Right renal cortex interstitium (tissue), 3 donors: ENCODE measurements at regions not wholly inside any gene's neighbourhood (a gene's known extent, or its start where the extent isn't known, plus 50 kb on each side); places are given as distances from the start of the nearest gene placed in this dataset.

Source experiments
- DNase-seq, 3 donors: peaks; one replicate each; pipeline ENCODE4 v3.0.0-alpha.2; 2013; ENCODE audit warnings: low read depth in 3 of 3, low spot score in 2 of 3

DNA sequence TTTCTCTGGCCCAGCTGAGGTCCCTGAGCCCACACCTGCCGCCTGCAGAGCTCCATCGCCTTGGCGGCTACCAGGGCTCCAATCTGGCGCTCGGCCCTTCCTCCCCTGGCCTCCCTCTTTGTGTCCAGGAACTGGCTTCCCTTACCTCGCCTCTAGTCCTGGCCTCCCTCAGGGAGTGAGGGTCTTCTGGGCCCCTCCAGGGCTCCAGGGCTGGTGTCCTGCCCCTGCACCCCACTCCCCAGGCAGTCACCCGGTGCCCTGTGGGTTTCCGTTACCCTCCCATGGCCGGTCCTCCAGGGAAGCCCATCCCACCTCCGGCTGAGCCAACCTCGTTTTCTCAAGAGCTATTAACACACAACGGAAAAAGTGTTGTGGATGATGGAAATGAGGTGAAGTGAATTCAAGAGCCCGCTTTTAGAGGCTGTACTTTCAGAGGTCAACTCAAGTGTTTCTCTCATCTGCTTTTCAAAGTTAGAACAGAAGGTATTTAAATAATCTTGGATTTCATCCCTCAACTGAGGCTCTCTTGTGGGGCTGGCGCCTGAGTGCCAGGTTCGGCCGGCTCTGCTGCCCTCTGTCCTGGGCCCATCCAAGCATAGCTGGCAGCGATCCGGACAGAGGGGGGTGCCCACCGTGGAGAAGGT lies 131.9 kb downstream of the ASB1 start:
- DNase-seq = no peak

DNA sequence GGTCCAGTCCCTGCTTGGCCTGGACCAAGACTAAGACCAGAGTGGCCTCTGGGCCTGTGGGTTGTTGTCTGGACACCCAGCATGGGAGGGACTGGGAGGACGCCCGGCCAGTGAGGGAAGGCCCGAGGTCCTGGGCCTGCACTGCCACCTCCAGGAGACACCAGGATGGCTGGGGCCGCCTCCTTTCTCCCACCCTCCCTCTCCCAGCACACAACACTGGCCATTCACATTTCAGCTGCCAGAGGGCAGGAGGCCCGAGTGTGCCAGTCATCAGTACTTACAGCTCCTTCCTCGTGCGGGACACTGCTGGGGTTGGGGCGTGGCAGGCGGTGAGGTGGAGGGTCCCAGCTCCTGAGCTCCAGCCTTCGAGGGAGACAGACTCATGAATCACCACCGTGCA lies 133.5 kb downstream of the ASB1 start:
- DNase-seq = no peak

DNA sequence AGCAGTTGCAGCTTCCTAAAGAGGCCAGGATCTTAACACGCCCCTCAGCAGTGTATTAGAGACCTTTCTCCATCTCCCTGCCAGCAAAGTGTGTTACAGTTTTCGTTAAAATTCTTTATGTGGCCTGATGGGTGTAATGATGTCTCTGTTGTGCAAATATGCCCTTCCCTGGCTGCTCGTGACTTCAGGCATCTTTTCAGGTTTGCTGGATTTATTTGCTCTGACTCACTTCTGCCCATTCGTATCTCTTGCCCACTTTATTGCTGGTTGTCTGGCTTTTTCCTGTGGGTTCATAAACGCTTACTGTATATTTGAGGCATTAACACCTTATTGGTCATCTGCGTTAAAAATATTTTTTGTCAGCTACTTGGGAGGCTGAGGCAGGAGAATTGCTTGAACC lies 134.5 kb downstream of the ASB1 start:
- DNase-seq = no peak

DNA sequence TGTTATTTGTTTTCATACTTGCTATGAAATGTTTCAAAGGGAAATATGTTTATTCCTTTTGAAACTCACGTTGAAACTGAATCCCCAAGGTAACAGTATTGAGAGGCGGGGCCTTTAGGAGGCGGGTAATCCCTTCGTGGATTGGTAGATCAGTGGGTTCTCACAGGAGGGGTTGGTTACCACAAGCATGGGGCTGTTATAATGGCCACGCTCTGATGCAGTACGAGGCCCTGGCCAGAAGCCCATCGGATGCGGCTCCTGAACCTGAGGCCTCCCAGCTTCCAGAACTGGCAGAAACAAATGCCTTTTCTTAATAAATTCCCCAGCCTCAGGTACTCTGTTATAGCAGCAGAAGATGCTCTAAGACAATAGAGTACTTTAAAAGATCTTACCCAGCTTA lies 135.7 kb downstream of the ASB1 start:
- DNase-seq = no peak

DNA sequence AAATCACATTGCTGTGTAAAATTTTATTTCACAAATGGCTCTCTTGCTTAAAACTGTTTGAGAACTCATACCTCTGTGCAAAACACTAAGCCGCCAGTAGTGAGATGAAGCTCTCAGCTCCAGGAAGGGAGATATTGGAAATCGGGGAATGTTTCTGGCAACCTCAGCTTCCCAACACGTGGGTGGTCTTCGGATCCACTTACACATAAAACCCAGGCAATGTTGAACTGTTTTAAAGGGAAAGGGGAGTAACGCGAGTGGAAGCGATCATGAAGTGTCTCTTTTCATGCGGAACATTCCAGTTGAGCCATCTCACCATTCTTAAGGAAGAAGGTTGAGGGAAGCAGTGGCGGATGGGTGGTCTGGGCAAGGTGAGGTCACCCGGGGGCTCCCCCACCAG lies 136.8 kb downstream of the ASB1 start:
- DNase-seq = no peak

DNA sequence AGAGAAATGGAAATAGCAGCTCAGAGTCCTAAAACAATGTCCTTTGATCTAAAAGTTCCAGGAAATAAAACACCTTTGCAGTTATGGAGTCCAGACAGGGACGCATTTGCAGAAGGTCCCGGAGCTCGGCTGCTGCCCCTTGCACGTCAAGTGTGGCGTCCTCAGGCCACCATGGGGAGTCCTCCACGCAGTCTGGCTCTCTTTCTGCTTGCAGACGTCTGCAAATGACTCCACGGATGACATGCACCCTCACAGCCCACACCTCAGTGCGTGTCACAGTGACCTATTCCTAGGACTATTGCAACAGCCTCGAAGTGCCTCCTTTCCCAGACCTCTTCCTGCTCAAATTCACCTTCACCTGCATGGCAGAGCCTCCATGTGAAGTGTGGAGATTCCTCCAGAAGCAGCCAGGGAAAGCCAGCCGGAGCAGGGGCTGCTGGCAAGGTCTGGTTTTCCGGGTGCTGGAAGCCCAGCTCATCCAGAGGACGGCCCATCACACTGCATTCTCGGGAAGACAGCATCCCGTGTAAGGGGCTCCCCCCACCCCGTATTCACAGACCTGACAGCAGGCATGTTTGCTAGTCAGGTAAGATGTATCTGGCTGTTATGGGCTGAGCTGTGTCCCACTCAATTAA lies 137.7 kb downstream of the ASB1 start:
- no peak for DNase-seq

DNA sequence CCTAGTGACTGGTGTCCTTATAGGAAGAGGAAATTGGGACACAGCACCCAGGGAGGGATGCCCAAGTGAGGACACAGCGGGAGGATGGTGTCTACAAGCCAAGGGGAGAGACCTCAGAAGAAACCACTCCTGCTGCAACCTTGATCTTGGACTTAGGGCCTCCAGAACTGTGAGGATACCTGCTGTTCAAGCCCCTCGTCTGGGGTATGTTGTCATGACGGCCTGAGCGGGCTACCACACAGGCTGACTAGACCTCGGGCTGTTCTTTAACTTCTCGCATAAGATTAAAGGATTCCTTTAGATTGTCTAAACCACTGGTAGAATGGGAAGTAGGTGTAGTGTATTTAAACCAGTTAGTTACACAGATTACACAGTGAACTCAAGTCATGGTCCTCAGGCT lies 138.3 kb downstream of the ASB1 start:
- no peak for DNase-seq

DNA sequence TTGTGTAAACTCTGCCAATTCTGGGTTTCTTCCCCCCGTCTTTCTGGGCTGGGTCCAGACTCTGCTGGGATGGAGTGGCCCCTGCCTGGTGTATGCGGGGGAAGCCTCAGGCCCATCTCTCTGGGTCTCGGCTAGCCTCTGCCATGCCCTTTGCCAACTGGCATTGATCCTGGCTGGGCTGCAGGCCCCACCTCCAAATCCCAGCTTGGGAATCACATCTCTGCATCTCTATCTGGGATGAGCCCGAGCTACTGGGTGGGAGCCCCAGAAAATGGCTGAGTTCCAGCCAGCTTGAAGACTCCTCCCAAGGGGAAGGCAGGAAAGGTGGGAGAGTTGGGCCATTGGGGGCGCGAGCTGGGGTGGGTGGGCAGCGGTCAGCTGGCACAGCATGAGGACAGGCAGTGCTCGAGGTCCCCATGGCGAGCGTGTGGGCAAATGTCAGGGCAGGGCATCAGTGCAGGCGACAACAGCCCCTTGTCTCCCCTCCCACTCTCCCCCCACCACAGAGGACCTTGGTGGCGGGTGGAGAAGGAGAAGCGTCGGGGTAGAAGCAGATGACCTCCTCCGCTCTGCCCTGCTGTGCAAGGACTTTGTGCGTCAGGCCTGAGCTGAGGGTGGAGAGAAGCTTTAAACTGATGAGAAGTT lies 139.4 kb downstream of the ASB1 start:
- DNase-seq = no peak

DNA sequence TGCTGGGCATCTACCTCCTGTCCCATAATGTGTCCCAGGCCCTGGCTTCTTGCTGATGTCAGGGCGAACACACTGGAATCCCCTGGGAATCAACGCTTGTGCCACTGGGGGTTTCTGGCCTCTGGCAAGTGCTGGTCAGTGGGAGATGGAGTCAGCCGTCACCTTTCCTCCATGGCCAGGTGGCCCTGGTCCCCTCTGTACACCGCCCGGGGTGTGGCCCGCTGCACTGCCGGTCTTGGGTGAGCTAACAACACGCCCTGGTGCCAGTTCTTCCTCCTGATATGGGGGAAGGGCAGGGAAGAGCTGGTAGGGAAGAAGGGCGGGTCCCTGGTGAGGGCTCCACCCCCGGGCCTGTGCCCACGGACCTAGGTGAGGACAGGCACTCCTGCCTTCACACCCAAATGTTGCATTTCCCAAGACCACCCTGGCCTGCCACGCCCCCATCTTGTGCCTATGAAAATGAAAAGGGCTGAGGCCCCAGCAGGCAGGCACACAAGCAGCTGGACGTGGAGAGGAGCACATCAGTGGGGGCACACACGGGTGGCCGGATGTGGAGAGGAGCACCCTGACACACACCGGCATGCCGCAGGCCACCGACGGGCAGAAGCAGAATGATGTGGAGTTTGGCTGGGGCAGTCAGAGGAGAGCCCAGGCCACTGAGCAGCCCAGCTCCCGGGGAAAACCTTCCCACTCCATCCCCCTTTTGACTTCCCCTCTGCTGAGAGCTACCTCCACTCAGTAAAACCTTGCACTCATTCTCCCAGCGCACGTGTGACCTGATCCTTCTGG lies 140.5 kb downstream of the ASB1 start:
- DNase-seq = no peak

DNA sequence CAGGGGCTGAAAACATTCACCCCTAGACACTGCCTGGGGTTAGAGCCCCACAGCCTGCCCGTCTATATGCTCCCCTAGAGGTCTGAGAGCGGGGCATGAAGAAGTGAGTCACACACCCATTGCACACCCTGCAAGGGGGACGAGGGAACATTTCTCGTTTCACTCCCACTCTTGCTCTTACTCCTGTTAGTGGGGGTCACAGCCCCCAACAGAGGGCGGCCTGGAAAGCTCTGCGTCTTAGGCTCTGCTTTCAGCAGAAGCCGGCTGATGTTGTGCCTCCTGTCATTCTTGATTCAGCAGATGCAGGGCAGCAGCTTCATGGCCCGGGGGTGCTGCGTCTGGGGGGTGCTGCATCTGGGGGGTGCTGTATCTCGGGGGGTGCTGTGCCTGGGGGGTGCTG lies 141.3 kb downstream of the ASB1 start:
- no peak for DNase-seq

DNA sequence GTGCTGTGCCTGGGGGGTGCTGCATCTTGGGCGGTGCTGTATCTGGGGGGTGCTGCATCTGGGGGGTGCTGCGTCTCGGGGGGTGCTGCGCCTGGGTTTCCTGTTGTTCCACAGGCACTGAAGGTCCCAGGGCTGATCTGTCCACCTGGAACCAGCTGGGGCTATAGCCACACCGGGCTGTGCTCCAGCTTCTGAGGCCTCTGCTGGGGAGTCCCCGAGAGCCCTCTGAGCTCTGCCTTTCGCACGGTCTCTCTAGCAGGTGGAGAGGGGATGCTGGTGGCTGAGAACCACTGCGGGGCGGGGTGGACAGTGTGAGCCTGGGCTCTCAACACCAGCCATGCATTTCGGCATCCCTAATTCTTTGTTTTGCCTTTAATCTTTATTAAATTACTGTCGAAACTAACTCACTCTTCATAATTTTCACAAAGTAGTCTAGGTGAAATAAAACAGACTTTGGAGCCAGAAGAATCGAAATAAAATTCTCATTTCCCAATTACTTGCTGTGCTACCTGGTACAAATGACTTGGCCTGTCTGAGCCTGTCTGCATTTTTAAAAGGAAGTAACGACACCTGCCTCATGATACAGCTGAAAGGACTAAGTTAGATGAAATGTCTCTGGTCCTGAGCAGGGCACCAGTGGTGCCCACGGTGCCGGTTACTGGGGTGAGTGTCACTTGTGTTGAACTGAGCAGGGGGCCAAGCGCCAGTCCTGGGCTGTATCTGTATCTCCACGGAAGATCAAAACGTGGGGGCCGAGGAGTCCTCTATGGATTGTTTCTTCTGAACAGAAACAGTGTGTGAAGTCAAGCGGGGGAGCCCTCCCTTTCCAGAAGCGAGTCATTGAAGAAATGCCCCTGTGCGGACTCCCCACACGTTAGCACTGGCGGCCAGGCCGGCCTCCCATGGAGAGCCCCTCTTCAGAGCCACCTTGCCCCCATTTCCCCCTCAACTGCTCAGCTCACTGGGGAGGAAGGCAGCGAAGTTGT lies 142.0 kb downstream of the ASB1 start:
- DNase-seq = no peak

DNA sequence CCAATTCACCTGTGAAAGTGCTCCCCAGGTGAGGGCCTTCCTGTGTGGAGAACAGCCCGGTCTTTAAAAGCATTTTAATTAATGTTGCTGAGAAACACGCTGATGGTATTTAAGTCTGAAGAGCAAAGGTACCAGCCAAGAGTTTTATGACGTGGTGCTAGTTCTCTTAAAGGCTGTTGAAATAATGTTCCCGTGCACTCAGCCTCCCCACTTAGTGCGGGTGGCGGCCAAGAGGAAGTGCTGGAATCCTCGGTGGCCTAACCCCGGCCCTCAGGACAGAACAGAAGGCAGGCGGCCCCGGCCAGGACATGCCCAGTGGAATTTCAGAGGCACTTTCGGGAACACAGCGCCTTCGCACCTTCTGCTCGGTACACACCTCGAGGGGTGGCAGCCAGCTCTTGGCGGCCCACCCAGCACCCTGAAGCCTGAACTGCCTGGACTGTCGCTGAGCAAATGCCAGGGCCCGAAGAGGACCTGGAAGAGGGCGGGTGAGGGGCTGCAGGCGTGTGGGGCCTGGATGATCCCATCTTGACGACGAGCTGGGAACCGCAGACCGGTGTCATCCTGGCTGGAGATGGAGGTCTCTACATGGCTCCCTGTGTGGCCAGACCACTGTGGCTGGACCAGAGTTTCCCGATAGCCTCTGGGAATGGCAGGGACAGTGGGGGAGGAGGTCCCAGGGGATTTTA lies 142.9 kb downstream of the ASB1 start:
- DNase-seq = no peak

DNA sequence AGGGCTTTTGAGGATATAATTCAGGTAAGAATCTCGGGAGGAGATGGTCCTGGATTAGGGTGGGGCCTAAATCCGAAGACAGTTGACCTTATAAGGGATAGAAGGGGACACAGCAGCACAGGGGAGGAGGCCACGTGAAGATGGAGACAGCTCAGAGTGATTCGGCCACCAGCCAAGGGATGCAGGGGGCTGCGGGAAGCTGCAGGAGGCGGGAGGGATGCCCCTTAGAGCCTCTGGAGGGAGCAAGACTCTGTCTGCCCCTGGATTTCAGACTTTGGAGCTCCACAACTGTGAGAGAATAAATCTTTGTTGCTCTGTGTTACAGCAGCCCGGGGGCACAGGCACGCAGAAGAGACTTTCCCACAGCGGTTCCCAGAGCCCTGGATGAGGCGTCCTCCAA lies 143.7 kb downstream of the ASB1 start:
- no peak for DNase-seq

DNA sequence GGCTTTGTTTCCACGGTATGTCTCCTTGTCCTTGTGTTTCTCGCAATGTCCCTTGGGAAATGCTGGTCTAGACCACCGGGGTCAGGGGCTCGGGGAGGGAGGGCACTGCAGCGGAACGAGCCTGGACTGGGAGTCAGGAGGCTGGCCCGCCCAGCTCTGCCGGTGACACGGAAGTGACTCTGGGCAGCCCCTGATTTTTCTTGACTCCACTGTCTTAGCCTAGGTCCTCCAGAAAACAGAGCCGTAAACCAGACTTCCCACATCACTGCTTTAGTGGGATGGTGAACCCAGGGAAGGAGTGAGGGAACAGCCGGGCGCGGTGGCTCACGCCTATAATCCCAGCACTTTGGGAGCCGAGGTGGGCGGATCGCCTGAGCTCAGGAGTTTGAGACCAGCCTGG lies 144.2 kb downstream of the ASB1 start:
- no peak for DNase-seq

DNA sequence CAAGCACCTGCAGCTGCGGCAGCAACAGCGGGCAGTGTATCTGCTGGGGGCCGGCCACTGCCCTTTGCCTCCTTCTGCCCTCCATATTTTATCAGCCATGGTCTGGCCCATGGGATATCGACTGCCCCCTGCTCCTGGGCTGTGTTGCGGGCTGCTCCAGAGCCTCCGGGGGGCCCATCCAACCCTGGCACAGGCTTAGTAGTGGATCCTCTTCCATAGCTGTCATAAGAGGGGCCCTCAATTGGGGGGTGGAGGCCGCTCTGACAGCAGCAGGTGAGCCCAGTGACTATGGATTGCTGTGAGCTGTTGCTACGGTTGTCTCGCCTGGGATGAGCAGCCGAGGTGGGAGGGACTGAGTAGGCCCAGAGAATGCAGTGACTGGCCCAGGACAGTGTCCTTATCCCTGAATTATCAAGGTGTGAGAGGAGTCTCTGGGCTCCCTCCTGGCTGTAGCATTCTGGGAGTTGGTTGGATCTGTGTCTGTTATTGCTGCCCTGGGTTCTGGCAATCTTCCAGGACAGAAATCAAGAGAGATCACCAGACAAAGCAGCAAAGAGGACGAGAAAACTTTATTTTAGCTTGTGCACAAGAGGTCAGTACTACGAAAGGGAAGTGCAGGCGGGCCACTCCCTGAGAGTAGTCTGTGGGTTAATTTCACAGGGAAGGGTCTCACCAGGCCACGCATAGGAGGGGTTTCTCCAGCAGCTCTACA lies 145.1 kb downstream of the ASB1 start:
- DNase-seq = no peak

DNA sequence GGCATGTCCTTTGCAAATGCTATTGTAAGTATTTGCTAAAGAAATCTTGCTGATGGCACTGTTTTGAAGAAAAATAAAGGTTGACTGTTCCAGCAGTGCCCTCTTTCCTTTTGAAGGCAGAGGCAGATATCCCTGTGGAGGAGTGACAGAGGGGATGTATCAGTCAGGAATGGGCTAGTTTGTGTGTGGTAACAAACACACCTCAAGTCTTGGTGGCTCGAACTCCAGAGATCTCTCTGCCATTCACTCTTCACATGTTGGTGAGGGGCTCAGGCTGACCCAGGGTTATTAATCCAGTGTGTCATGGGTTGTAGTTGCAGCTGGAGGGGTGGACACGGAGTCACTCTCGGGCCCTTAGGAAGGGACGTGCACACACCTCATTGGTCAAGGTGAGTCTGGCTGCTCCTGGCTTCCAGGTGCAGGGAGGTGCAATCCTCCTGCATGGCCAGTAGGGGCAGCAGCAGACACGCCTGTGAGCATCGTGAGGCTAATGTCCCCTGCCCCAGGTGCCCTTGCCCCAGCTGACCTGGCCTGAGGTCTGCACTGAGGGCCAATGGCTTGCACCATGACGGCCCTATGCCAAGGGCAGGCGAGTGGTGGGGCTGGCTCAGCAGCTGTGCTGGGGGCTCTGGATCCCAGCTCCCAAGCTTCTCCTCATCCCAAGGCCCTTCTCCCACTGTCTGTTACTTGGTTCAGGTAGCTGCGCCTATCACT lies 146.5 kb downstream of the ASB1 start:
- no peak for DNase-seq

DNA sequence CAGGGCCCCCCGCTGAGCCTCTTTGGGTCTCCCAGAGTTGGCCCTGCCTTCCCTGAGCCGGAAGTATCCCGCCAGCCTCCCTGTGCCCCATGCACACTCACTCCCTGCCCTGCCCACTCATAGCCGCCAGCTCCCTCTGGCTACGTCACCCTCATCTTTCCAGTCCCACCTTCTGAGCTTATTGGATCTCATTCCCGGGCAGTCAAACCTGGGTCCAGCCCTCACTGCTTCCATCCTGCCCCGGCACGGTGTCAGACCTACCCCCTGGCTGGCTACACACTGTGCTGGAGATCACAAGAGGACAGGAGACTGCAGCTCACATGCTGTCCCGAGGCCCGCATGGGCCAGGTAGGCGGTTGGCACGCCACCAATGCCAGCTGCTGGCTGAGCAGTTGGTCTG lies 147.2 kb downstream of the ASB1 start:
- DNase-seq = no peak

DNA sequence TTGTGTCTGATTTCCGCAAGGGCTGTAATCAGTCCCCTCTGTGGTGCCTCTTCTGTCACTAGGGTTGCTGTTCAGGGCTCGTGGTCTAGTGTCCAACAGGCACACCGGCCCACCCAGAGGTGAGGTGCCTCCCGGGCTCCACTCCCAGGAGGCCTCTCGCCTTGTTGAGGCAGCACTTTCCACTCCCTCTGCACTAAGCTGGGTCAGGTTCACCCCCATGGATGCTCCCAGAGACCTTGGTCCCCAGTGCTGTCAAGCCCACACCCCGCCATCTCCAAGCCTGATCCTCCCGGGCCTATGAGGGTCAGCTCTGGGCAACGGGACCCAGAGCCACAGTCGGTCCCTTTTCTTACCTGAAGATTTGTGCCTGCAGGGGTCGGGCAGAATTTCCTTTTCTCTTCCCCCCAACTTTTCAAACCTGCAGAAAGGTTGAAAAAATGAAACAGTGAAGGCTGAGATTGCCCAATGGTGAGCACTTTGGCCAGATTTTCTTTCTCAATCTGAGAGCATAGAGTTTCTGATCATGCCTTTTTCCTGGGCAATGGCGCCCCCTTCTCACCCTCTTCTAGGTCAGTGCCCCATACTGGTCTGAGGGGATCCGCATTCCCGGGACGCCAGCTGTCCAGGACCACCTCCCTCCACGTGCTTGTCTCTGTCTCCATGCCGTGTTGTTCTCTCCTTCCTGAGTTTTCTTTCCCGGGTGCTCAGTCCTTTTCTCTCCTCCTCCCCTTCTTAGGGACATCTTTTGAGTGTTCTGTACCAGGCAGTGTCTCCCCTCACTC lies 148.0 kb downstream of the ASB1 start:
- DNase-seq = no peak
